HG02840 (cell line): ENCODE measurements at regions not wholly inside any gene's neighbourhood (a gene's known extent, or its start where the extent isn't known, plus 50 kb on each side); places are given as distances from the start of the nearest gene placed in this dataset.

Experiments used
- ATAC-seq: cut with Tn5 transposase; IDR thresholded peaks from one replicate; pipeline ENCODE4 v1.9.1; 2021; ENCODE audit warnings: mild to moderate bottlenecking, moderate library complexity, moderate number of reproducible peaks; ENCODE audit not compliant: unreplicated experiment, low FRiP score

DNA sequence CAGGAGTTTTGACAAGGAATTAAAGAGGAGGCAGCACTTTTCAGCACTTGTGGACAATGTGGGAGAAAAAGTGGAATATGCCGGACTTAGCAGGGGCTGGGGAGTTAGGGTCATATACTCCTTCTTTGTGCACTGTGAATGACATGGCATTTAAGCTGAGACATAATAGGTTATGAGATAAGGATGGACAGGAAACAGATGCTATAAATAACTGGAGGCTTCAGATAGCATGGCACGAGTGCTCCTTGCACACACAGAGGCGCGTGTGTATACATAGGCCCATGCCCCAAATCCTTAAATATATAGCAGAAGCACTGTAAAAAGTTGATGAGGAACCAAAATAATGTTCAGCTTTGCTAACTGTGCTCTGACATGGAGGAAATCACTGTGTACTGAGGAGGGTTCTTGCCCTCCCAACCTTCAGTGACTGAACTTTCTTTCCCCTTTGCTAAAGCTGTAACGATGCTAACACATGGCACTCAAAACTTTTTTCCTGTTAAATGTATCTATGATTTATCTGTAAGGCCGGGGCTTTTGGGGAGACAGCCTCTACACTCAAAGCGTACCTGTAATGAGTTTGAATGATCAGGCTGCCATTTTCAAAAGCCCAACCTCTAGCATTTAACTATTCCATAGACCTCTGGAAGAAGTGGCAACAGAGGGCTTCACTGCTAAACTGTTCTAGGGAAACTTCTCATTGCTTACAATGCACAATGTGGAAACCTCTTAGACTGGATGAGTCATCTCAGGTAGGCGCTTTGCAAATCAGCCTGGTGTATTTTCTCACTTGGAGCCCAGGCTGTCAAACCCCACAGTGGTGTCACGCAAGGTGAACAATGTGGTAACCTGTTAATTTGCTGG is 784.6 kb downstream of the NR2F2 start:
- ATAC-seq: no peak

- ATAC-seq: no peak
Measured at GRCh38 chr15:97115761-97116070, 785.2 kb downstream of the NR2F2 start.

DNA sequence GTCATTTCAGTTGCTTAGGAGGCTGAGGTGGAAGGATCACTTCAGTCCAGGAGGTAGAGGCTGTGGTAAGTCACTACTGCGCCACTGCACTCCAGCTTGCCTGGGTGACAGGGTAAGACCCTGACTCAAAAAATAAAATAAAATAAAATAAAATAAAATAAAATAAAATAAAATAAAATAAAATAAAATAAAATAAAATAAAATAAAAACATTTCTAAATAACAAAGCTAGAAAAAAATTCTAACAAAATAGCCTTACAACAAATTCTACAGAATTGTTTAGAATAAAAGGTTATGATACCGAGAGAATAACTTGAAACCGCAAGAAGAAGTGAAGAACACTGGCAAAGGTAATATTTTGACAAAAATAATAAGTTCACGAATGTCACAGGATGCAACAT is 794.3 kb downstream of the NR2F2 start:
- ATAC-seq: no peak

- no peak for ATAC-seq
Measured at GRCh38 chr15:97126553-97127233, 796.2 kb downstream of the NR2F2 start.

- no peak for ATAC-seq
Measured at GRCh38 chr15:97129674-97130073, 799.2 kb downstream of the NR2F2 start.

GRCh38 chr15:97140216-97140615 is 809.7 kb downstream of the NR2F2 start:
- no peak for ATAC-seq

DNA sequence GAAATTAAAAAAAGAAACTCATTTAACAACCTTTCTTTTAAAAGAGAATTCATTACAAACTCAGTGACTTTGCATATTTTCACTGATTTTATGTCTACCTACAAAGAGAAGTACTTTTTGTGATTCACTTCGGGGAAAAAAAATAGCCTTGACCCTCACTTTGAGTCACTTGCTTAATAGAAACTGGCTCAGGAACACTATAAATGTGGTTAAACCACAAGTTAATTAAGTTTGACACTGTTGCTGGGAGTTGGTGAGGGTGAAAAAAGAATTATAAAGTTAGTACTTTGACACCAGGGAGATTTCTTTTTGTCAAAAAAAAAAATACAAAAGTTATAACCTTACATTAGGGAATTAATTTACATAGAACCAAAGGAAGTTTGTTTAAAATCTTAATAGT is 810.9 kb downstream of the NR2F2 start:
- no peak for ATAC-seq

DNA sequence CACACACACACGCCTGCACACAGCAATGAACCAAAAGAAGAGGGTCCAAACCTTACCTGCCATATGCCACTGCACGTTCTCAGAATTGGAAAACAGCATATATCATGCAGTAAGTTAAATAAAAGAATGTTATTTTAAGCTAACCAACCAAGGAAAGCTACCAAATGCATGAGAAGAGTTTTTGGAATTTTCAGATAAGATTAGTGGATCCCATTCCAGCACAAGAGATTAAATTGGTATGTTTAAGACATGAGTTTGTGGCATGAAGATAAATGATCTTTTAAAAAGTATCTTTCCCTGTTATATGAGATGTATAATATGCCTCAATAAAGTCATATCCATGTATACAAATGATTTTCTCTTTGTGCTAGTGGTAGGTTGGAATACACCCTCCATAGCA is 811.4 kb downstream of the NR2F2 start:
- no peak for ATAC-seq

DNA sequence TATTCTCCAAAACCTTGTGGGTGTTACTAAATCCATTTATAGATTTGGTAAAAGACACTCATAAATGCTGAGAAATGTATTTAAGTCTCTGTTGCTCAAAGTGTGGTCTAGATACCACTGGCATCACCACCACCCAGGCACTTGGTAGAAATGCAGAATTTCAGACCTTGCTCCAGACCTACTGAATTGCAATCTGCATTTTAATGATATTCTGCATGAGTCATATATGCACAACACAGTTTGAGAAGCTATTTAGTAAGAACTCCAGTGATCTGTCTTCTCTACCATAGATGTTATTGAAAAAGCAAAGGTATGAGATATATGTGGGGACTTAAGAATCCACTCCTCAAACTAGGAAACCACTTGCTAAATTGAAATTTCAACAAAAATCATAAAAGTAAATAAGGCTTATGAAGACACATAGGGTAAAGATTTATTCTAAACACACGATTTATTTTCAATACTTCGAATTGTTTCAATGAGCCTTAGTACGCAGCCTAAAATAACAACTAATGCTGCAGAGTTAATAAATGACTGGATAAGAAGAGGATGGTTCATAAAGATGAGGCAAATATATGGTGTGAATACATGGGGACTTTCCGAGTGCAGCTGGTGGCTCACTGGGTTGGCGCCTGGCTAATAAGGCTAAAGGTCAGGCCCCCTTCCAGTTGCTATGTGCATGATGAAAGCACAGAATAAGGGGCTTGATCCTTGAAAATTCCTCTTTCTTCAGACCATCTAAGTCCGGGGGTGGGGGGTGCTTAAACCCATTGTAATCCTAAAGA is 813.3 kb downstream of the NR2F2 start:
- ATAC-seq: no peak

DNA sequence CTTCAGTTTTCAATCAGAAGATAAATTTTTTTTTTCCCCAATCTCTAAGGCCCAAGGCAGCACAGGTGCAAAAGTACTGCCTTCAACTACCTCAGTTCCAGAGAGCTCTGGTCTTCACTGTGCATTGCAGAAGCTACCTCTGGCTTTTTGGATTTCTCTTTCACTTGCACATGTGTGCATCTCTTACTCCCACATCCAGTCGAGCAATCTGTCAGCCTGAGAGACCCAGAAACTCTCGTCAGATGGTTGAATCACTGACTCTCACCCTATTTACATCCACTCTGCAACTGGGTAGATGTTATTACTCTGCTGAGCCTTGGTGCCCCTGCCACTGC is 813.8 kb downstream of the NR2F2 start:
- ATAC-seq: no peak

- no peak for ATAC-seq
Measured at GRCh38 chr15:97146929-97147870, 813.3 kb upstream of the ARRDC4 start.

DNA sequence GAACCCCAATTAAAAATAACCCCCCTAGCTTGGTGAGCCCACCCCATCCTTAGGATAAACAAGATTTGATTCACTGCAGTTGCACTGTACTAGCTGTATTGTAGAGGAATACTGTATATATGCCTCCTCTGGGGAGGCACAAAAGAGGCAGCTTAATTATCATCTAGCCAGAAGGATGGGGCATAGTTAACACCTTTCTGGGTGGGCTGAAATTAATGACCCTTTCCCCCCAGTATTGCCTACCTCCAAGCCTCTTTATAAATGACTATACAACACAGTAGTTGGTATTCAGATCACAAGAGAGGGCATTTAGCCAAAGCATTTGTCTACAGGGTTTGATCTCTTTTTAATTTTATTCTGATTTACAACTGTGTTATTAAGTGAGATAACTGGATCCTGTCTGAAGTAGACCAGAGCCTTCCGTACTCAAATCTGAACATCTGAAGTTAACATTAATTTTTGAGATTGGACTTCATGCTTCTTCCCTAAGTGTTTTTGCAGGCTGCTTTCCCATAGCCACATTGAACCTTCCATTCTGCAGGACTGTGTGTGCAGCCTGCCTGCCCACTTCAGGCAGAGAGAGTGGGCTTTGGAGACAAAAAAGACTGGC is 807.0 kb upstream of the ARRDC4 start:
- ATAC-seq: no peak

DNA sequence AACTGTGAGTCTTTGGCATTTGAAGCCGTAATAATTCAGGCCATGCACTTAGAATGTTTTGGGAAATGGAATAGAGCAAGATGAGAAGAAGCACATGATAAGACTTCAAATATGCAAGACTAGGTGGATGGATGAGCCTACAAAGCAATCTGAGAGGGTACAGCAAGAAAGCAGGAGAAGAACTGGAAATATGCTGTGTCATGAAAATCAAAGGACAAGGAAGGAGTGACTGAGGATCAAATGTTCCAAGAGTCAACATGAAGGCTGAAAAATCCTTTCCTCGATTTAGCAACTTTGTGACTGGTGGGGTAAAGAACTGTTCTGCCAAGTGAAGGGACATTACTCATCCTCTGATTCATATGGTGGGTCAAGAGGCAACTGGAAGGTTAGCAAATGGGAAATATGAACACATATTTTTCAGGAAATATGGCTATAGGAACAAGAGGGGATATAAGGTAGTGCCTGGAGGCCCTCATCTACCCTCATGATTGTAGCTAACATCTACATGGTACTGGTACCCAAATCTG is 803.7 kb upstream of the ARRDC4 start:
- no peak for ATAC-seq

GRCh38 chr15:97162805-97163495 is 797.6 kb upstream of the ARRDC4 start:
- ATAC-seq: no peak

- no peak for ATAC-seq
Measured at GRCh38 chr15:97165205-97165604, 795.3 kb upstream of the ARRDC4 start.

DNA sequence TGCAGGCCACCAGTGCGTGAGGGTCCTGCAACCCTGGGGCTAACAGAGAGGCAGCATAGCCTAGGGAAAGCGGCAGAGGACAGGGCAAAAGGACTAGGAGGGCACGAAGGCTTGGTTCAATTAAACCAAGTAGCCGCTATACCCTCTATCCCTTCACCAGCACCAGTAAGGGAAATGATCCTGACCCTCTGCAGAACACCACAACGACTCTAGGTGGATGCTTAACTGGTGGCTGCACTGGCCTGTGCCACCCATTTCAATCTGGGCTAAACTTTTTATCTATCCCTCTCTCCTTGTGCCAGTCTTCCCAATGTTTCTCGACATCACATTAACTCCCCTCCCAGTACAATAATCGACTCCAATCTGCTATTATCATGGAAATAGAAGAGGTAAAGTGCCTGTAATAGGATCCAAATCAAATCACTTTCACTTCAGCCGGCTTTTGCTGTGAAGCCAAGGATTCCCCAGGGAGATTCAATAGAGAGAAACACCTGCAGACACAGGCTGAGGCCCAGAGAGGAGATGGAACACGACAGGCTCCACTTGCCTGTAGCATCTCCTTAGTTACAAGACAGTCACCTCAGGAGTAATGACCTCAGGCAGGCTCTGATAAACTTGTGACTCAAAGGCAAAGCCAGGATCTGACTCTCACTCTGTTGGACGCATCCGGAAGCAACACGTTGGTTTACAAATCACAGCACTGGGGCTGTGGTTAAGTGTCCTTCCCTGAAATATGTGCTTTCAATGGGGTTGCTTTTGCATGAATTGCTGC is 791.6 kb upstream of the ARRDC4 start:
- no peak for ATAC-seq

DNA sequence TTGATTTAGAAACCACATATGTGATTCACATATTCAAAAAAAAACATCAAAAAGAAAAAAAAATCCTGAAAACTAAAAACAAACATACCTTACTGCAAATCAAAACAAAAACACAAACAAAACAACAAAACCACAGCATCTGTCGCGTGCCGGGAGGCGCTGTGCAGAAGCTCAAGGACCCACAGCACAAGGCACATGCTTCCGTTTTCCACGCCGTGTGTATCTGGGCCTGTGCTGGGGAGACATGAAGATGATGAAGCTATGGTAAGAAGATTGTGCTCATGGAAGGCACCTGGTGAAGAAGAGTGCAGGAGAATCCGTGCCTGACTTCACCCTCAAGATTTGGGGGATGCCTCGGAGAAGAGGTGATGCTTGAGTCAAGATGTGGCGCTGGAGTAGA is 788.9 kb upstream of the ARRDC4 start:
- ATAC-seq: no peak

DNA sequence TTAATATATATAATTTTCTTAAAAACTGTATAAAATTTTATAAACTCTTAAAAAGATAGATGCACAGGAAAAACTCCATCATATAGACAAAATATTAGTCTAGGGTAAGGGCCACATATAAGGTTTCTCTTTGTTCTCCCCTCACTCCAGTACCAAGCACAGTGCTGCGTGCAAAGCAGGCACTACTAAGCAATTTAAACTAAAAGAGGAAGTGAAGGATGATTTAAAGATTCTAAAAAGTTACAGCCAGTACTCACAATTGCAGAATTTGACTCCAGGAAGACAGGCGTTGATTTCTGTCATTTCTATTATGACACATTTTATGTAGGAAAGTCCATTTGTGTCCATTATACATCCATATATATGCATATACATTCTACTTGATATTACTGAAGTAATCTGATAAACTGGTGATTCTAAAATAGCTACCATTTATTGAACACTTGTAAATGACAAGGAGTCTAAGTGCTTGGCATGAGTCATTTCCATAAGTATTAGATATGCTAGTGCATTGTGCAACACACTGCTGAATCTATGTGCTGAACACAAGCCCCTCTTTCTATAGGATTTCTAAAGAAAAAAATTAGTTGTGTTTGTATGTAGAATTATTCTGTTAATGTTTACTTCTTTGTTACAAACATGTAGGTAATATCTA is 785.5 kb upstream of the ARRDC4 start:
- no peak for ATAC-seq
